ENCODE measurements at regions not wholly inside any gene's neighbourhood (a gene's known extent, or its start where the extent isn't known, plus 50 kb on each side); places are given as distances from the start of the nearest gene placed in this dataset.

DNA sequence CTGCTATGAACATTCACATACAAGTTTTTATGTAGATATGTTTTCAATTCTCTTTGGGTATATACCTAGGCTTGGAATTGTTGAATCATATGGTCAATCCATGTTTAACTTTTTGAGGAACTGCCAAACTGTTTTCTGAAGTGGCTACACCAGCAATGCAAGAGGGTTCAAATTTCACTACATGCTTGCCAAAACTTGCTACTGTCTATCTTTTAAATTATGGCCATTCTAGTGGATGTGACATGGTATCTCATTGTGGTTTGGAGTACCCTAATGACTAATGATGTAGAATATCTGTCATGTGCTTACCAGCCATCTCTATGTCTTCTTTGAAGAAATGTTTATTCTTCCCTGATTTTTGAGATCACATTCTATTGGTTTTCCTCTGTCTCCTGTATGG, 860.3 kb downstream of the DIAPH3 start:
- intact Hi-C loops (cut with micrococcal nuclease): no loop called here
- Histone ChIP-seq H3K4me2 (replicated peaks; ENCODE audit: low read depth, low read length, poor library complexity, severe bottlenecking) (no peak overlapping the region), H3K4me1 (ENCODE audit: control insufficient read depth in 2 of 2, insufficient read depth in 2 of 2, low read length in 2 of 2) (no peaks in the 10 kb centered on the region), H2AFZ (ENCODE audit: insufficient read depth, low read depth, low read length, poor library complexity, severe bottlenecking) (no peak overlapping the region), H3K4me3 (ENCODE audit: control extremely low read depth in 1 of 5, extremely low read depth in 1 of 5, insufficient read depth in 1 of 5, low read depth in 2 of 5, low read length in 4 of 5) (no peak overlapping the region), H3K79me2 (ENCODE audit: control insufficient read depth, insufficient read depth, low read length) (no peaks in the 10 kb centered on the region), H4K20me1 (ENCODE audit: control insufficient read depth, insufficient read depth, low read length, poor library complexity, severe bottlenecking) (no peaks in the 10 kb centered on the region), H3K9ac (ENCODE audit: low read length) (no peak overlapping the region), H3K27ac (ENCODE audit: low read length in 2 of 2) (no peak overlapping the region), H3K27me3 (replicated peaks in 1 of 4; ENCODE audit: control extremely low read depth in 1 of 4, control insufficient read depth in 3 of 4, insufficient read depth in 4 of 4, low read length in 3 of 4) (no peaks in the 10 kb centered on the region), H3K36me3 (replicated peaks in 1 of 2; ENCODE audit: control extremely low read depth in 1 of 2, control insufficient read depth in 1 of 2, extremely low read depth in 1 of 2, insufficient read depth in 2 of 2, low read length in 1 of 2) (no peaks in the 10 kb centered on the region), H3K9me3 (ENCODE audit: control extremely low read depth in 1 of 3, control insufficient read depth in 2 of 3, insufficient read depth in 1 of 3, low read length in 2 of 3) (no peaks in the 10 kb centered on the region)
- no peak for DNase-seq
- no peak overlapping the region for H3K4me3 Mint-ChIP-seq
- ATAC-seq (ENCODE audit: low read depth): no peak
- H3K9me3 Mint-ChIP-seq (ENCODE audit: insufficient read depth): peaks cover 2% of the 10 kb centered on the region
- H3K27me3 Mint-ChIP-seq: no peaks in the 10 kb centered on the region
- CTCF ChIA-PET: no interaction called here
- no peak for TF ChIP-seq EZH2 (IDR thresholded peaks at IDR 0.05; ENCODE audit: borderline replicate concordance, insufficient read depth, low read depth, low read length, poor library complexity, severe bottlenecking)
- TF ChIP-seq, protein P1, sequence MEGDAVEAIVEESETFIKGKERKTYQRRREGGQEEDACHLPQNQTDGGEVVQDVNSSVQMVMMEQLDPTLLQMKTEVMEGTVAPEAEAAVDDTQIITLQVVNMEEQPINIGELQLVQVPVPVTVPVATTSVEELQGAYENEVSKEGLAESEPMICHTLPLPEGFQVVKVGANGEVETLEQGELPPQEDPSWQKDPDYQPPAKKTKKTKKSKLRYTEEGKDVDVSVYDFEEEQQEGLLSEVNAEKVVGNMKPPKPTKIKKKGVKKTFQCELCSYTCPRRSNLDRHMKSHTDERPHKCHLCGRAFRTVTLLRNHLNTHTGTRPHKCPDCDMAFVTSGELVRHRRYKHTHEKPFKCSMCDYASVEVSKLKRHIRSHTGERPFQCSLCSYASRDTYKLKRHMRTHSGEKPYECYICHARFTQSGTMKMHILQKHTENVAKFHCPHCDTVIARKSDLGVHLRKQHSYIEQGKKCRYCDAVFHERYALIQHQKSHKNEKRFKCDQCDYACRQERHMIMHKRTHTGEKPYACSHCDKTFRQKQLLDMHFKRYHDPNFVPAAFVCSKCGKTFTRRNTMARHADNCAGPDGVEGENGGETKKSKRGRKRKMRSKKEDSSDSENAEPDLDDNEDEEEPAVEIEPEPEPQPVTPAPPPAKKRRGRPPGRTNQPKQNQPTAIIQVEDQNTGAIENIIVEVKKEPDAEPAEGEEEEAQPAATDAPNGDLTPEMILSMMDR (IDR thresholded peaks at IDR 0.05): no peak
- H3K27ac Mint-ChIP-seq: no peak overlapping the region
- H3K4me1 Mint-ChIP-seq: no peaks in the 10 kb centered on the region
- POLR2A ChIA-PET: no interaction called here

DNA sequence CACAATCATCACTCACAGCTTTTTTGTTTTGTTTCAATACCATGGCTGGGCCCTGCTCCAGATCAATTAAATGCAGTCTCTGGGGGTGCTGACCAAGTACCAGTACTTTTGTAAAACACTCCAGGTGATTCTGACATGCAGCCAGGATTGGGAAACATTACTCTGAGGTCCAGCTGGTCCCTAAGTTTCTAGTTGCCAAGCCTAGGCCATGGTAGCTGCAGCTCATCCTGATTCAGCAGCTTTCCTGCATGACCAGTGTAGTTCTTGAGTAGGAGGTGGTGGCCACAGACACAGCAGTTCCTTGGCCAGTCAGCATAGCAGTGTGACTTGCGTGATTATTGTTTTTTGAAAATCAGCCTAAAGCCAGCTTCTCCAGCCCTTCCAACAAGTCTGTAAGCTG, 859.1 kb downstream of the DIAPH3 start:
- Histone ChIP-seq H3K27ac (ENCODE audit: low read length in 2 of 2) (no peak overlapping the region), H3K36me3 (replicated peaks in 1 of 2; ENCODE audit: control extremely low read depth in 1 of 2, control insufficient read depth in 1 of 2, extremely low read depth in 1 of 2, insufficient read depth in 2 of 2, low read length in 1 of 2) (no peaks in the 10 kb centered on the region), H3K27me3 (replicated peaks in 1 of 4; ENCODE audit: control extremely low read depth in 1 of 4, control insufficient read depth in 3 of 4, insufficient read depth in 4 of 4, low read length in 3 of 4) (no peaks in the 10 kb centered on the region), H3K9ac (ENCODE audit: low read length) (no peak overlapping the region), H3K4me2 (replicated peaks; ENCODE audit: low read depth, low read length, poor library complexity, severe bottlenecking) (no peak overlapping the region), H3K79me2 (ENCODE audit: control insufficient read depth, insufficient read depth, low read length) (no peaks in the 10 kb centered on the region), H3K4me3 (ENCODE audit: control extremely low read depth in 1 of 5, extremely low read depth in 1 of 5, insufficient read depth in 1 of 5, low read depth in 2 of 5, low read length in 4 of 5) (no peak overlapping the region), H3K4me1 (ENCODE audit: control insufficient read depth in 2 of 2, insufficient read depth in 2 of 2, low read length in 2 of 2) (no peaks in the 10 kb centered on the region), H3K9me3 (ENCODE audit: control extremely low read depth in 1 of 3, control insufficient read depth in 2 of 3, insufficient read depth in 1 of 3, low read length in 2 of 3) (no peaks in the 10 kb centered on the region), H4K20me1 (ENCODE audit: control insufficient read depth, insufficient read depth, low read length, poor library complexity, severe bottlenecking) (no peaks in the 10 kb centered on the region), H2AFZ (ENCODE audit: insufficient read depth, low read depth, low read length, poor library complexity, severe bottlenecking) (no peak overlapping the region)
- Mint-ChIP-seq H3K4me3 (no peak overlapping the region), H3K9me3 (ENCODE audit: insufficient read depth) (peaks cover 2% of the 10 kb centered on the region), H3K27ac (no peak overlapping the region), H3K27me3 (no peaks in the 10 kb centered on the region), H3K4me1 (no peaks in the 10 kb centered on the region)
- intact Hi-C loops (cut with micrococcal nuclease): no loop called here
- CTCF ChIA-PET: no interaction called here
- TF ChIP-seq EZH2 (IDR thresholded peaks at IDR 0.05; ENCODE audit: borderline replicate concordance, insufficient read depth, low read depth, low read length, poor library complexity, severe bottlenecking): no peak
- TF ChIP-seq, protein P1 (IDR thresholded peaks at IDR 0.05): no peak
- DNase-seq (no peak), ATAC-seq (ENCODE audit: low read depth) (no peak)
- WGBS (ENCODE audit: insufficient coverage): 100% methylated on average over 1 of the region's 1 CpG
- POLR2A ChIA-PET: no interaction called here
